Muscle layer of duodenum (tissue), 2 donors: ENCODE measurements at regions not wholly inside any gene's neighbourhood (a gene's known extent, or its start where the extent isn't known, plus 50 kb on each side); places are given as distances from the start of the nearest gene placed in this dataset.
"Not testable (repeated sequence)": the region's sequence is repeated elsewhere in the genome, so short reads cannot be mapped to it uniquely, and the experiment has no call there.

Experiments
- H3K27ac ChIP-seq: one replicate; pipeline ENCODE4 v1.7.0; 2013; ENCODE audit warnings: mild to moderate bottlenecking, low read length
- H3K27me3 ChIP-seq: one replicate; pipeline ENCODE4 v1.7.0; 2013; ENCODE audit warnings: low read depth, mild to moderate bottlenecking, control low read depth, low read length
- H3K36me3 ChIP-seq, 2 donors: one replicate each; pipeline ENCODE4 v1.7.0; 2013; ENCODE audit warnings: low read length in 2 of 2, control low read depth in 1 of 2, mild to moderate bottlenecking in 1 of 2; ENCODE audit not compliant: insufficient read depth in 2 of 2, control insufficient read depth in 1 of 2
- H3K4me1 ChIP-seq, 2 donors: one replicate each; pipeline ENCODE4 v1.7.0; 2013; ENCODE audit warnings: low read length in 2 of 2, mild to moderate bottlenecking in 2 of 2, control low read depth in 1 of 2, moderate library complexity in 1 of 2; ENCODE audit not compliant: insufficient read depth in 2 of 2, control insufficient read depth in 1 of 2
- H3K4me3 ChIP-seq, 2 donors: one replicate each; pipeline ENCODE4 v1.7.0; 2013; ENCODE audit warnings: low read length in 2 of 2, low read depth in 1 of 2, mild to moderate bottlenecking in 1 of 2
- H3K9me3 ChIP-seq, 2 donors: one replicate each; pipeline ENCODE4 v1.7.0; 2013; ENCODE audit warnings: low read length in 2 of 2, control low read depth in 1 of 2, mild to moderate bottlenecking in 1 of 2; ENCODE audit not compliant: control insufficient read depth in 1 of 2
- donor health status: healthy.

- Histone ChIP-seq H3K4me1 (no peaks in the 10 kb centered on the region), H3K27ac (no peak overlapping the region), H3K4me3 (no peak overlapping the region), H3K36me3 (no peaks in the 10 kb centered on the region), H3K9me3 (no peaks in the 10 kb centered on the region), H3K27me3 (no peaks in the 10 kb centered on the region)
Observed at GRCh38 chrX:66766318-66766717, 127.4 kb upstream of the EDA2R start.

GRCh38 chrX:66760651-66761050 is 121.8 kb upstream of the EDA2R start:
- H3K4me1 ChIP-seq = no peaks in the 10 kb centered on the region
- H3K27me3 ChIP-seq = no peaks in the 10 kb centered on the region
- no peaks in the 10 kb centered on the region for H3K9me3 ChIP-seq
- no peak overlapping the region for H3K27ac ChIP-seq
- no peaks in the 10 kb centered on the region for H3K36me3 ChIP-seq
- H3K4me3 ChIP-seq = no peak overlapping the region

- H3K27me3 ChIP-seq = no peaks in the 10 kb centered on the region
- no peak overlapping the region for H3K27ac ChIP-seq
- no peaks in the 10 kb centered on the region for H3K9me3 ChIP-seq
- no peaks in the 10 kb centered on the region for H3K36me3 ChIP-seq
- no peaks in the 10 kb centered on the region for H3K4me1 ChIP-seq
- no peak overlapping the region for H3K4me3 ChIP-seq
Observed at GRCh38 chrX:66756717-66757116, 117.8 kb upstream of the EDA2R start.

- no peaks in the 10 kb centered on the region for H3K27me3 ChIP-seq
- no peaks in the 10 kb centered on the region for H3K9me3 ChIP-seq
- H3K4me3 ChIP-seq = no peak overlapping the region
- no peaks in the 10 kb centered on the region for H3K36me3 ChIP-seq
- H3K4me1 ChIP-seq = no peaks in the 10 kb centered on the region
- no peak overlapping the region for H3K27ac ChIP-seq
Observed at GRCh38 chrX:66751136-66751782, 112.4 kb upstream of the EDA2R start.

GRCh38 chrX:66744519-66744918 is 105.6 kb upstream of the EDA2R start:
- not testable (repeated sequence) for H3K4me1 ChIP-seq, H3K4me3 ChIP-seq, H3K36me3 ChIP-seq, H3K9me3 ChIP-seq, H3K27me3 ChIP-seq, H3K27ac ChIP-seq

GRCh38 chrX:66731398-66731797 is 92.5 kb upstream of the EDA2R start:
- Histone ChIP-seq H3K27me3 (no peaks in the 10 kb centered on the region), H3K4me1 (no peaks in the 10 kb centered on the region), H3K4me3 (no peak overlapping the region), H3K9me3 (no peaks in the 10 kb centered on the region), H3K36me3 (no peaks in the 10 kb centered on the region), H3K27ac (no peak overlapping the region)

GRCh38 chrX:66728818-66729271 is 90.0 kb upstream of the EDA2R start:
- no peaks in the 10 kb centered on the region for H3K27me3 ChIP-seq
- H3K27ac ChIP-seq = no peak overlapping the region
- H3K4me3 ChIP-seq = peak overlapping the region; percentile 62 to 64
- no peaks in the 10 kb centered on the region for H3K9me3 ChIP-seq
- no peaks in the 10 kb centered on the region for H3K4me1 ChIP-seq
- no peaks in the 10 kb centered on the region for H3K36me3 ChIP-seq

GRCh38 chrX:66717926-66718325 is 79.0 kb upstream of the EDA2R start:
- H3K27ac ChIP-seq = no peak overlapping the region
- no peaks in the 10 kb centered on the region for H3K36me3 ChIP-seq
- H3K4me3 ChIP-seq = no peak overlapping the region
- no peaks in the 10 kb centered on the region for H3K9me3 ChIP-seq
- H3K27me3 ChIP-seq = no peaks in the 10 kb centered on the region
- H3K4me1 ChIP-seq = no peaks in the 10 kb centered on the region

- Histone ChIP-seq H3K27me3 (no peaks in the 10 kb centered on the region), H3K9me3 (no peaks in the 10 kb centered on the region), H3K36me3 (no peaks in the 10 kb centered on the region), H3K27ac (no peak overlapping the region), H3K4me1 (no peaks in the 10 kb centered on the region), H3K4me3 (no peak overlapping the region)
Observed at GRCh38 chrX:66698273-66699204, 59.7 kb upstream of the EDA2R start.

GRCh38 chrX:66692512-66692911 is 53.6 kb upstream of the EDA2R start:
- H3K36me3 ChIP-seq, H3K27ac ChIP-seq, H3K9me3 ChIP-seq, H3K4me1 ChIP-seq, H3K4me3 ChIP-seq, H3K27me3 ChIP-seq: not testable (repeated sequence)
